GM06990 (cell line): ENCODE measurements at regions not wholly inside any gene's neighbourhood (a gene's known extent, or its start where the extent isn't known, plus 50 kb on each side); places are given as distances from the start of the nearest gene placed in this dataset.
"Not testable (repeated sequence)": the region's sequence is repeated elsewhere in the genome, so short reads cannot be mapped to it uniquely, and the experiment has no call there.

Experiments
- DNase-seq: peaks from one replicate; pipeline ENCODE4 v3.0.0-alpha.2; 2011; ENCODE audit not compliant: insufficient read length; ENCODE audit errors: extremely low read depth
- H3K27me3 ChIP-seq: replicated peaks from 2 replicates; pipeline ENCODE4 v1.6.0; 2011; ENCODE audit warnings: low read length; ENCODE audit not compliant: control insufficient read depth, insufficient read depth
- H3K36me3 ChIP-seq: 2 replicates; pipeline ENCODE4 v1.5.1; 2011; ENCODE audit warnings: low read length; ENCODE audit not compliant: control insufficient read depth, insufficient read depth
- H3K4me3 ChIP-seq: replicated peaks from 2 replicates; pipeline ENCODE4 v1.5.1; 2011; ENCODE audit warnings: low read depth, mild to moderate bottlenecking, control low read depth, low read length
- TF ChIP-seq, protein P1 (sequence below): IDR thresholded peaks from 2 replicates; pipeline ENCODE4 v1.5.1; 2011; ENCODE audit warnings: low read length, control low read depth, mild to moderate bottlenecking, inconsistent platforms; ENCODE audit not compliant: insufficient read depth, poor library complexity, severe bottlenecking

DNA sequence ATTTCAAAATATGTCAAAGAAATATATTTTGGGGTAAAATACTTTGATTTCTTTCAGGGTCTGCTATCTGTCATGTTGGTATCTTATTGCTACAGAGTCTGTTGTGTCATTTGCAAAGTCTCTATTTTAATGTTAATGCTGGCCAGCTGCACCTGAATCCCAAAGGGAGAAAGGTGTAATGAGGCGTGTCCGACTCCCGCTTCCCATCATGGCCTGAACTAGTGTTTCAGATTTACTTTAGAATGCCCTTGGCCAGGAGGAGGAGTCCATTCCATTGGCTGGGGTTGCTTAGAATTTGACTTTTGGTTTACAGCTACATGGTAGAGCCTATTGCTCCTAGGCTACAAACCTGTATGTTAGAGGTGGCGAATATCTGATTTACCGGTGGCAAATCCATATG, 69.3 kb downstream of the FAM50B start:
- no peaks in the 10 kb centered on the region for H3K27me3 ChIP-seq
- no peaks in the 10 kb centered on the region for H3K36me3 ChIP-seq
- H3K4me3 ChIP-seq: no peak overlapping the region
- TF ChIP-seq, protein P1, sequence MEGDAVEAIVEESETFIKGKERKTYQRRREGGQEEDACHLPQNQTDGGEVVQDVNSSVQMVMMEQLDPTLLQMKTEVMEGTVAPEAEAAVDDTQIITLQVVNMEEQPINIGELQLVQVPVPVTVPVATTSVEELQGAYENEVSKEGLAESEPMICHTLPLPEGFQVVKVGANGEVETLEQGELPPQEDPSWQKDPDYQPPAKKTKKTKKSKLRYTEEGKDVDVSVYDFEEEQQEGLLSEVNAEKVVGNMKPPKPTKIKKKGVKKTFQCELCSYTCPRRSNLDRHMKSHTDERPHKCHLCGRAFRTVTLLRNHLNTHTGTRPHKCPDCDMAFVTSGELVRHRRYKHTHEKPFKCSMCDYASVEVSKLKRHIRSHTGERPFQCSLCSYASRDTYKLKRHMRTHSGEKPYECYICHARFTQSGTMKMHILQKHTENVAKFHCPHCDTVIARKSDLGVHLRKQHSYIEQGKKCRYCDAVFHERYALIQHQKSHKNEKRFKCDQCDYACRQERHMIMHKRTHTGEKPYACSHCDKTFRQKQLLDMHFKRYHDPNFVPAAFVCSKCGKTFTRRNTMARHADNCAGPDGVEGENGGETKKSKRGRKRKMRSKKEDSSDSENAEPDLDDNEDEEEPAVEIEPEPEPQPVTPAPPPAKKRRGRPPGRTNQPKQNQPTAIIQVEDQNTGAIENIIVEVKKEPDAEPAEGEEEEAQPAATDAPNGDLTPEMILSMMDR: no peak
- DNase-seq: no peak

DNA sequence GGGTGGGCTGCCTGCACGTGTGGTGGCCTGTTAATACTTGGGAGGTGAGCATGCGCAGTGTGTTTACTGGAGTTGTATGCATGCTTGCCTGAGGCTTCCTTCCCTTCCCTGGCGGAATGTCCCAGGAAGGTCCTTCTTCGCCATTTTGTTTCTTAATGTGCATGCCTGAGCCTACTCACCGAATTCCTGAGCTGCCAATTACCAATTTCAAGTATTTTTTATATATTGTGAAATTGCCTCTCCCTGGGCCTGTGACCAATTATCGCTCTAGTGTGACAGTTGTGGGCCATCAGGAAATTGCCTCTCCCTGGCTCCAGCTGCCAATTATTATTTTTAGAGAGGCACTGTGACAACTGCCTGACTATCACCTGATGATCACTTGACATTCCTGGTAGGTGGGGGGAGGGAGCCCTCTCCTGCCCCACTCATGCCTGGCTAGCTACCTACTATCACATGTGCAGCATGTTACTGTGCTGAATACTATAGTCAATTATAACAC, 70.0 kb downstream of the FAM50B start:
- Histone ChIP-seq H3K36me3 (no peaks in the 10 kb centered on the region), H3K4me3 (no peak overlapping the region), H3K27me3 (no peaks in the 10 kb centered on the region)
- TF ChIP-seq, protein P1: no peak
- DNase-seq: no peak

DNA sequence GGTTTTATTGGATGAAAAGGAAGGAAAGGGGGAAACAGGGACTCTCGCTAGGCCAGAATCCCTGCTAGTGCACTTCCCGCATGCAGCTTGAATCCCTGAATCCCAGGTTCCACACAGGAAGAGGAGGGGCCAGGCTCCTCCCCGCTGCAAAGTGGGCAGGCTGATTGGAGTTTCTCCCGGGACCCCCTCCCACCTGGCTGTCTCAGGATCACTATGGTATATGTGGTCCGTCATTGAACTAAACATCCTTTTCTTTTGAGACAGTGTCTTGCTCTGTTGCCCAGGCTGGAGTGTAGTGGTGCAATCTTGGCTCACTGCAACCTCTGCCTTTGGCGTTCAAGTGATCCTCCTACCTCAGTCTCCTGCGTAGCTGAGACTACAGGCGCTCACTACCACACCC, 70.7 kb downstream of the FAM50B start:
- H3K4me3 ChIP-seq: no peak overlapping the region
- no peaks in the 10 kb centered on the region for H3K36me3 ChIP-seq
- H3K27me3 ChIP-seq: no peaks in the 10 kb centered on the region
- TF ChIP-seq, protein P1: no peak
- DNase-seq: no peak

DNA sequence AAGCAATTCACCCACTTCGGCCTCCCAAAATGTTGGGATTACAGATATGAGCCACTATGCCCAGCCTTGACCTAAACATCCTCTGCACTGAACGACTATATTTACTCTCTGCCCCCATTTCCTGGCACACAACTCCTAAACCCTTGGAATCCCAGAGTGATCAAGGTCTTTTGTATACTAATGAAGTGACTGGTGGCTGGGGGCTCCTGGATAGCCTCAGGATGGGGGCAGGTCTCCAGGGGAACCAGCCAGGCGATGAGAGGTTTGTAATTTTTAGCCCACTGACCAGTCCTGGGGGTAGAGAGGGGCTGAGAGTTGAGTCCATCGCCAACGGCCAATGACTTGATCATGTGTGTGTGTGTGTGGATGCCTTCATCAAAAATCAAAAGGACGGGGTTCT, 71.1 kb downstream of the FAM50B start:
- TF ChIP-seq, protein P1: no peak
- DNase-seq: no peak
- H3K27me3 ChIP-seq: no peaks in the 10 kb centered on the region; the same call in 1 of the 2 replicates
- H3K36me3 ChIP-seq: no peaks in the 10 kb centered on the region
- H3K4me3 ChIP-seq: no peak overlapping the region

DNA sequence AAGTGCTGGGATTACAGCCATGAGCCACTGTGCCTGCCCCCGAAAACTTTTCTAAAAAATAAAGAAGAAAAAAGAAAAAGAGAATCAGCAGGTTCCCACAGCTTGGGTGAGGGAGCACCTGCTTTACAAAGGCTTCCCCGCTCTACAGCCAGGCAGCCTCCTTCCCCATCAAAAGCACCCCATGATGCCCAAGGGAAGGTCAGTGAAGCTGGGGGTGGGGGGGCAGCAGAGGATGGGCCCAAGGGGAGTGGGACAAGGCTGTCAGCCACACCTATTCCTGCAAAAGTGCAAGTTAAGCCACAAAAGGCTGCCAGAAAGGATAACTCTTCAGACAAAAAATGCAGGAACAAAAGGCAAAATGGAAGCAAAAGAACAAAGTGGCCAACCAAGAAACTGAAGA, 72.5 kb downstream of the FAM50B start:
- TF ChIP-seq, protein P1: no peak
- H3K27me3 ChIP-seq: no peaks in the 10 kb centered on the region; the same call in 1 of the 2 replicates
- DNase-seq: no peak
- H3K36me3 ChIP-seq: no peaks in the 10 kb centered on the region
- H3K4me3 ChIP-seq: no peak overlapping the region

DNA sequence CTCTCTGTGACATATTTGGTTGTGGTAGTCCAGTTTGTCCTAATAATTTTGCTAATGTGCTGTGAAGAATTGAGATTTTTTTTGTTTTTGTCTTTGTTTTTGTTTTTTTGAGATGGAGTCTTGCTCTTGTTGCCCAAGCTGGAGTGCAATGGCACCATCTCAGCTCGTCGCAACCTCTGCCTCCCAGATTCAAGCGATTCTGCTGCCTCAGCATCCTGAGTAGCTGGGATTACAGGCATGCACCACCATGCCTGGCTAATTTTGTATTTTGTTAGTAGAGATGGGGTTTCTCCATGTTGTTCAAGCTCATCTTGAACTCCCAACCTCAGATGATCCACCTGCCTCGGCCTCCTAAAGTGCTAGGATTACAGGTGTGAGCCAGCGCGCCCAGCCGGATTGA, 73.4 kb downstream of the FAM50B start:
- not testable (repeated sequence) for H3K27me3 ChIP-seq, DNase-seq, H3K4me3 ChIP-seq, H3K36me3 ChIP-seq

DNA sequence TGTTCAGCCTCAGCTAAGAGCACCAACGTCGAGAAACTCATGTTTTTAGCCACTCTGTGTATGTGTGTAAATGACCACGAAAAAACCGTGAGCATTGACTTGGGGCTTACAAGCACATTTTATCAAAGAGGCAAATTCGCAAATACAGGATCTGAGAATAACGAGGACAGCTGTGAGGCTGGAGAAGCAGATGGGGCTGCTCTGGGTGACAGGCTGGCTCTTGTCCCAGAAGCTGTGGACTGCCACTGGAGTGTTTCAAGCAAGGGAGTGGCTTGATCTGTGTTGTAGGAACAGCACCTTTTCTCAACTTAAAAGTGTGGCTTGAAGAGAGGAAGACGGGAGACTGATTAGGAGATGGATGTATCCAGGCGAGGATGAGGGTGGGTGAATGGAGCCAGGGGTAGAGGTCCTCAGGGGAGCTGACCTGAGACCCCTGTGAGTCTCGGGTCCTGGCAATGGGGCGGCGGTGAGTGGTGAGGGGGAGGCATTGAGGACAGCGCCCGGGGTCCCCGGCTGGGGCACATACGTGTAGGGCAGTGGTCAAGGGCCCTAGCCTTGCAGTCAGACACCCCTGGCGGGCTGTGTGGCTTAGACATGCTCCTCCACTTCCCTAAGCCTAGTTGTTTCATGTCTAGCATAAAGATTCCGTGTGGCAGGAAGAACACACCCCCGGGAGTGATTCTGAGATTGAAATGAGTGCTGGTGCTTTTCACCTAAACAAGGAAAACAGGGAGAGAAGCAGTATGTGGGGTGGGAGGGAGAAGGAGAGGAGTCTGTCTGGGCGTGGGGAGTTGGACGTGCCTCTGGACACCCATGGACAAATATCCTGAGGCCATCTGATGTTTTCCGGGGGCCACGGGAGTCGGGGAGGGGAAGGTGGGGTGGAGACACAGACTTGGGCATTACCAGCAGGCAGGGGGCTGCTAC, 76.3 kb downstream of the FAM50B start:
- not testable (repeated sequence) for H3K36me3 ChIP-seq, DNase-seq, H3K27me3 ChIP-seq, H3K4me3 ChIP-seq
